ENCODE measurements at regions not wholly inside any gene's neighbourhood (a gene's known extent, or its start where the extent isn't known, plus 50 kb on each side); places are given as distances from the start of the nearest gene placed in this dataset.
"Not testable (repeated sequence)": the region's sequence is repeated elsewhere in the genome, so short reads cannot be mapped to it uniquely, and the experiment has no call there.

DNA sequence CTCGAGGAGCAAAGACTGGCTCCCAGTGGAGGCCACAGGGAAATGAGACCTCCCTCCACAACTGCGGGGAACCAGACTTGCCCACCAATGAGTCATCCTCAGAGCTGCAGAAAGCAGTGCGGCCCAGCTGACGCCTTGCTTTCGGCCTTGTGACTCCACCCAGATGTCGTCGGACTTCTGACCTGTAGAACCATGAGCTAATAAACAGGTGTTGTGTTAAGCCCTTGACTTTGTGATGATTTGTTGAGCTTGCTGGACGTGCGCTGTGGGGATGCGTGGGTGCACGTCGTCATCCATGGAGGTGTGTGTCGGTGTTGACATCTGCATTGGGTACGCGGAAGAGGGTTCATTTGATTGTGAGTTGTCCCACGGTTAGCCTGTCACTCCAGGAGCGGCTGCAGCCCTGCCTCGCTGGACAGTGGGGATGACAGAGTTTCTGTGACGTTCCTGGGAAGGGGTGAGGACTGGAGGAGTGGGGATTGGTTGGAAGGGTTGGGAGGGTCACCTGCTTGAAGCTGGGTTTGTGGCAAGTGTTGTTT lies 154.1 kb downstream of the SH3BP4 start:
- Histone ChIP-seq H3K27me3 (no peaks in the 10 kb centered on the region), H3K27ac (no peak overlapping the region), H3K4me3 (no peak overlapping the region), H3K9me3 (no peaks in the 10 kb centered on the region), H3K36me3 (no peaks in the 10 kb centered on the region), H3K4me1 (no peaks in the 10 kb centered on the region)
- DNase-seq, result no peak
- TF ChIP-seq POLR2A (IDR thresholded peaks at IDR 0.05), result no peak
- TF ChIP-seq POLR2AphosphoS5 (IDR thresholded peaks at IDR 0.05), result no peak
- TF ChIP-seq EP300 (IDR thresholded peaks at IDR 0.05; ENCODE audit: low read depth), result no peak
- no peak for TF ChIP-seq CTCF (IDR thresholded peaks at IDR 0.05)
- in situ Hi-C loops (cut with MboI; ENCODE audit: low pct_ligation_motif_present in 1 of 4, low pct_unique_long_range_greater_than_20kb in 1 of 4, low sequenced_read_pairs in 3 of 4), result loop anchor here in 3 of 4 donors (5.0 to 25.0 kb wide), 5 partner anchors 554 to 1144 kb away; no protein-coding TSS in a partner anchor
- intact Hi-C loops (cut with DNase I; ENCODE audit: low total_unique reads), result no loop called here
- WGBS, 2 donors (ENCODE audit: low coverage in 1 of 2), result 80 to 90% methylated on average over 1 to 19 of the region's 19 CpGs

DNA sequence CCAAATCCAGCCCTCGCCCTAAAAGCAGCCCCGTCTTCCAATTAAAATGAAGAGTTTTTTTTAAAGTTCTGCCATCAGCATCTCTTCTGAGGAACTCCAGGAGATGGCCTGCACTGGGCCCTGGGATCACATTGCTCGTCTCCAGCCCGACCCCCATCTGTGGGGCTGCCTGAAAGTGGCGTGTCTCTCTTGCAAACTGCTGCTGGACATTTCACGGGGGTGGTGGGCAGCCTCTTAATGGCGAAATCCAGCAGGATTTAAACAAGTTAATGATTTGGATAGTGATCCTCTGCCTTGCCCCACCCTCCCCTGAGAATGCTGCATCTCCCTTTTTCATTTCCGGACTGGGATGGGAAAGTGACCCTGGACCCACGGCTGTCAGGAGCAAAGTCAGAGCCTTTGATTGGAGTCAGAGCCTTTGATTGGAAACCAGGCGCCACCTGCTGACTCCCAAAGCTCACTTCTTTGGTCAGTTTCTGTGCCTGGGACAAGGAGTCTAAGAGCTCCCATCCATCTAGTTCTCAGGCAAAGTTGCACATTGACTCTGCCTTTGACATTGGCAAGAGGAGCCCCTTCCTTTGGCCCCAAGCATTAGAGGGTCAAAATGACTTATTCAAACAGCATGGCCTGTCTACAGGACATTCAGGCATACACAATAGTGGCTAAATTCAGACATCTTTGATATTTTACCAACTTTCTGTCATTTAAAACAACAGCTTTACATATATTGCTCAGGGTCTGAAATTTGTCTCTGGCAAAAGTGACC lies 155.2 kb downstream of the SH3BP4 start:
- 48% methylated on average over 10 of the region's 10 CpGs; no CpG with 5 or more reads in 1 of the 2 donors for WGBS, 2 donors (ENCODE audit: low coverage in 1 of 2)
- Histone ChIP-seq H3K27ac (no peak overlapping the region), H3K27me3 (no peaks in the 10 kb centered on the region), H3K36me3 (no peaks in the 10 kb centered on the region), H3K4me3 (no peak overlapping the region), H3K9me3 (no peaks in the 10 kb centered on the region), H3K4me1 (no peaks in the 10 kb centered on the region)
- in situ Hi-C loops (cut with MboI; ENCODE audit: low pct_ligation_motif_present in 1 of 4, low pct_unique_long_range_greater_than_20kb in 1 of 4, low sequenced_read_pairs in 3 of 4) (loop anchor here in 3 of 4 donors (5.0 to 25.0 kb wide), 5 partner anchors 555 to 1145 kb away; no protein-coding TSS in a partner anchor), intact Hi-C loops (cut with DNase I; ENCODE audit: low total_unique reads) (no loop called here)
- TF ChIP-seq EP300 (IDR thresholded peaks at IDR 0.05; ENCODE audit: low read depth) (no peak), CTCF (IDR thresholded peaks at IDR 0.05) (peak; percentile 54 to 67 (median 57)), POLR2A (IDR thresholded peaks at IDR 0.05) (no peak), POLR2AphosphoS5 (IDR thresholded peaks at IDR 0.05) (no peak)
- DNase-seq, result peak; percentile 62

DNA sequence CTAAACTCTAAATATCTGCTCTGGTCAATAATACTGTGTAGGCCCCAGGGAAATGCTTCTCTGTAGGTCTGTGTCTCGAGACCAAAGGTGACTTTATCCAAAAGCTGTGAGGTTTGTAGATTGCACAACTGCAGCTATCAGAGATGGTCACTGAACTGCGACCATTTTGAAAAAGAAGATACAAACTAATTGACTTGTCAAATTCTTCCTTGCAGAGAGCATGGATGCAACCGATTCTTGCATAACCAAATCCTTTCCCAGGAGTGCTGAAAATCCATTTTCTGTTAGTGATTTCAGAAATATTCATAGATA lies 155.8 kb downstream of the SH3BP4 start:
- no peak overlapping the region for H3K4me3 ChIP-seq
- TF ChIP-seq POLR2A (IDR thresholded peaks at IDR 0.05) (no peak), CTCF (IDR thresholded peaks at IDR 0.05) (no peak), EP300 (IDR thresholded peaks at IDR 0.05; ENCODE audit: low read depth) (no peak), POLR2AphosphoS5 (IDR thresholded peaks at IDR 0.05) (no peak)
- no peak overlapping the region for H3K27ac ChIP-seq
- H3K4me1 ChIP-seq, result no peaks in the 10 kb centered on the region
- in situ Hi-C loops (cut with MboI; ENCODE audit: low pct_ligation_motif_present in 1 of 4, low pct_unique_long_range_greater_than_20kb in 1 of 4, low sequenced_read_pairs in 3 of 4), result loop anchor here in 3 of 4 donors (5.0 to 25.0 kb wide), 5 partner anchors 555 to 1145 kb away; no protein-coding TSS in a partner anchor
- DNase-seq, result no peak
- WGBS, 2 donors (ENCODE audit: low coverage in 1 of 2), result 74 to 89% methylated on average over 3 of the region's 3 CpGs
- intact Hi-C loops (cut with DNase I; ENCODE audit: low total_unique reads), result no loop called here
- H3K9me3 ChIP-seq, result no peaks in the 10 kb centered on the region
- no peaks in the 10 kb centered on the region for H3K36me3 ChIP-seq
- H3K27me3 ChIP-seq, result no peaks in the 10 kb centered on the region

GRCh38 chr2:235109561-235109960 lies 157.7 kb downstream of the SH3BP4 start:
- H3K36me3 ChIP-seq; H3K27ac ChIP-seq; DNase-seq; H3K9me3 ChIP-seq; H3K4me3 ChIP-seq; H3K4me1 ChIP-seq; intact Hi-C loops (cut with DNase I; ENCODE audit: low total_unique reads); H3K27me3 ChIP-seq: not testable (repeated sequence)
- WGBS, 2 donors (ENCODE audit: low coverage in 1 of 2), result 87 to 94% methylated on average over 6 to 7 of the region's 7 CpGs
- in situ Hi-C loops (cut with MboI; ENCODE audit: low pct_ligation_motif_present in 1 of 4, low pct_unique_long_range_greater_than_20kb in 1 of 4, low sequenced_read_pairs in 3 of 4), result loop anchor here in 3 of 4 donors (5.0 to 25.0 kb wide), 5 partner anchors 557 to 1147 kb away; no protein-coding TSS in a partner anchor
